SK-N-SH (cell line): ENCODE measurements at regions not wholly inside any gene's neighbourhood (a gene's known extent, or its start where the extent isn't known, plus 50 kb on each side); places are given as distances from the start of the nearest gene placed in this dataset.

Source experiments
- CTCF ChIP-seq: fragments of 200-600 bp; sonication (generic); IDR thresholded peaks from 2 replicates; pipeline ENCODE4 v1.6.1; 2017; ENCODE audit warnings: antibody characterized with exemption, mild to moderate bottlenecking, moderate library complexity
- EP300 ChIP-seq, 2 experiments: IDR thresholded peaks; 2 replicates each; pipeline versions ENCODE4 v1.4.0 to v1.6.1; 2012; ENCODE audit warnings: borderline replicate concordance in 1 of 2, low read depth in 1 of 2, low read length in 1 of 2
- IRF3 ChIP-seq: fragments of 150-350 bp; IDR thresholded peaks from 2 replicates; pipeline ENCODE4 v1.6.1; 2016; ENCODE audit warnings: mild to moderate bottlenecking, low read depth, low read length
- POLR2AphosphoS5 ChIP-seq: IDR thresholded peaks from 2 replicates; pipeline ENCODE4 v1.6.1; 2012; ENCODE audit warnings: low read depth, low read length
- RAD21 ChIP-seq: IDR thresholded peaks from 2 replicates; pipeline ENCODE4 v1.6.1; 2012; ENCODE audit warnings: mild to moderate bottlenecking, low read length
- RFX5 ChIP-seq: IDR thresholded peaks from 2 replicates; pipeline ENCODE4 v1.6.1; 2012; ENCODE audit warnings: mild to moderate bottlenecking, improper control_type of control experiment, low read length
- TEAD4 ChIP-seq: IDR thresholded peaks from 2 replicates; pipeline ENCODE4 v1.4.0; 2012; ENCODE audit warnings: mild to moderate bottlenecking, borderline replicate concordance; ENCODE audit not compliant: insufficient read depth

GRCh38 chr2:239566995-239567568 is 166.3 kb upstream of the HDAC4 start:
- TF ChIP-seq CTCF (no peak), RFX5 (no peak), RAD21 (no peak), TEAD4 (no peak), IRF3 (no peak), EP300 (IDR thresholded peaks at IDR 0.05; ENCODE audit: borderline replicate concordance in 1 of 2, low read depth in 1 of 2, low read length in 1 of 2) (no peak), POLR2AphosphoS5 (no peak)
